Trophoblast cell (in vitro differentiated cells and primary cell): ENCODE measurements at regions not wholly inside any gene's neighbourhood (a gene's known extent, or its start where the extent isn't known, plus 50 kb on each side); places are given as distances from the start of the nearest gene placed in this dataset.

Experiments
- DNase-seq, 2 donors: peaks; one replicate each; pipeline ENCODE4 v3.0.0-alpha.2; 2016
- H2AFZ ChIP-seq: 2 replicates; pipeline ENCODE4 v1.6.1; 2013; ENCODE audit warnings: low read length, moderate library complexity, mild to moderate bottlenecking; ENCODE audit not compliant: insufficient read depth, poor library complexity
- H2AK5ac ChIP-seq: 2 replicates; pipeline ENCODE4 v1.6.1; 2013; ENCODE audit warnings: mild to moderate bottlenecking, low read length
- H2BK120ac ChIP-seq: 2 replicates; pipeline ENCODE4 v1.6.1; 2013; ENCODE audit warnings: low read length, mild to moderate bottlenecking, moderate library complexity; ENCODE audit not compliant: insufficient read depth, poor library complexity
- H2BK12ac ChIP-seq: 2 replicates; pipeline ENCODE4 v1.6.1; 2013; ENCODE audit warnings: mild to moderate bottlenecking, low read length, moderate library complexity
- H2BK5ac ChIP-seq: 2 replicates; pipeline ENCODE4 v1.6.1; 2013; ENCODE audit warnings: low read length, low read depth, moderate library complexity, mild to moderate bottlenecking; ENCODE audit not compliant: poor library complexity
- H3K14ac ChIP-seq: 2 replicates; pipeline ENCODE4 v1.6.1; 2013; ENCODE audit warnings: mild to moderate bottlenecking, low read length
- H3K18ac ChIP-seq: 2 replicates; pipeline ENCODE4 v1.6.1; 2013; ENCODE audit warnings: mild to moderate bottlenecking, low read length
- H3K23ac ChIP-seq: 2 replicates; pipeline ENCODE4 v1.6.1; 2013; ENCODE audit warnings: low read length
- H3K27ac ChIP-seq: 2 replicates; pipeline ENCODE4 v1.5.1; 2013; ENCODE audit warnings: low read depth, mild to moderate bottlenecking, inconsistent platforms, low read length, moderate library complexity
- H3K27me3 ChIP-seq: 2 replicates; pipeline ENCODE4 v1.6.1; 2013; ENCODE audit warnings: inconsistent platforms, mild to moderate bottlenecking, low read length, moderate library complexity; ENCODE audit not compliant: insufficient read depth
- H3K36me3 ChIP-seq, 2 experiments: 1 replicate in 1 of 2; 2 replicates in 1 of 2; pipeline ENCODE4 v1.6.1; 2013; ENCODE audit warnings: low read length in 2 of 2, mild to moderate bottlenecking in 2 of 2, moderate library complexity in 1 of 2; ENCODE audit not compliant: insufficient read depth in 2 of 2, control insufficient read depth in 1 of 2
- H3K4ac ChIP-seq: 2 replicates; pipeline ENCODE4 v1.6.1; 2013; ENCODE audit warnings: low read depth, mild to moderate bottlenecking, low read length, moderate library complexity
- H3K4me1 ChIP-seq, 2 experiments: 1 replicate in 1 of 2; 2 replicates in 1 of 2; pipeline ENCODE4 v1.6.1; 2013; ENCODE audit warnings: low read length in 2 of 2, mild to moderate bottlenecking in 2 of 2, moderate library complexity in 1 of 2; ENCODE audit not compliant: insufficient read depth in 2 of 2, control insufficient read depth in 1 of 2
- H3K4me2 ChIP-seq: 2 replicates; pipeline ENCODE4 v1.6.1; 2013; ENCODE audit warnings: inconsistent platforms, mild to moderate bottlenecking, low read length, moderate library complexity
- H3K4me3 ChIP-seq: 2 replicates; pipeline ENCODE4 v1.5.1; 2013; ENCODE audit warnings: mild to moderate bottlenecking, low read depth, low read length, inconsistent platforms
- H3K79me1 ChIP-seq: one replicate; pipeline ENCODE4 v1.6.1; 2013; ENCODE audit warnings: low read length
- H3K79me2 ChIP-seq: 2 replicates; pipeline ENCODE4 v1.6.1; 2013; ENCODE audit warnings: low read length, mild to moderate bottlenecking; ENCODE audit not compliant: control insufficient read depth, insufficient read depth, poor library complexity
- H3K9ac ChIP-seq: 2 replicates; pipeline ENCODE4 v1.6.1; 2013; ENCODE audit warnings: mild to moderate bottlenecking, low read length
- H3K9me3 ChIP-seq: 2 replicates; pipeline ENCODE4 v1.6.1; 2013; ENCODE audit warnings: low read depth, mild to moderate bottlenecking, control low read depth, inconsistent platforms, low read length; ENCODE audit not compliant: insufficient read depth
- H4K12ac ChIP-seq: 2 replicates; pipeline ENCODE4 v1.6.1; 2013; ENCODE audit warnings: low read depth, mild to moderate bottlenecking, low read length, moderate library complexity
- H4K8ac ChIP-seq: 2 replicates; pipeline ENCODE4 v1.6.1; 2013; ENCODE audit warnings: low read depth, mild to moderate bottlenecking, low read length, moderate library complexity
- H4K91ac ChIP-seq: one replicate; pipeline ENCODE4 v1.6.1; 2013; ENCODE audit warnings: low read depth, mild to moderate bottlenecking, low read length, moderate library complexity
- WGBS: extraction: QIAGEN DNeasy Blood & Tissue Kit; methylation state at CpG from one replicate; pipeline ENCODE4 v1.1.7; 2013; ENCODE audit warnings: missing lambda C conversion rate; ENCODE audit not compliant: insufficient read length, insufficient coverage; ENCODE audit errors: extremely low coverage; 5-methylcytosine and 5-hydroxymethylcytosine counted together

GRCh38 chr12:29863665-29864064 lies 79.9 kb upstream of the TMTC1 start:
- Histone ChIP-seq H3K4me1 (no peaks in the 10 kb centered on the region), H3K79me1 (no peaks in the 10 kb centered on the region), H2AFZ (no peak overlapping the region), H2BK5ac (no peak overlapping the region), H3K18ac (no peak overlapping the region), H3K4me2 (no peak overlapping the region), H3K9me3 (no peaks in the 10 kb centered on the region), H4K12ac (no peak overlapping the region), H2BK12ac (no peak overlapping the region), H3K4me3 (no peak overlapping the region), H3K27me3 (no peaks in the 10 kb centered on the region), H3K4ac (no peak overlapping the region), H3K79me2 (no peaks in the 10 kb centered on the region), H3K36me3 (no peaks in the 10 kb centered on the region), H4K91ac (no peak overlapping the region), H3K23ac (no peak overlapping the region), H2AK5ac (no peak overlapping the region), H4K8ac (no peak overlapping the region), H3K9ac (no peak overlapping the region), H2BK120ac (no peak overlapping the region), H3K27ac (no peak overlapping the region), H3K14ac (no peak overlapping the region)
- no CpG with 5 or more reads among the region's 1 CpG for WGBS
- DNase-seq: no peak

- no peak overlapping the region for H3K14ac ChIP-seq
- no peak for DNase-seq
Observed at GRCh38 chr12:29858270-29858786, 74.6 kb upstream of the TMTC1 start.

DNA sequence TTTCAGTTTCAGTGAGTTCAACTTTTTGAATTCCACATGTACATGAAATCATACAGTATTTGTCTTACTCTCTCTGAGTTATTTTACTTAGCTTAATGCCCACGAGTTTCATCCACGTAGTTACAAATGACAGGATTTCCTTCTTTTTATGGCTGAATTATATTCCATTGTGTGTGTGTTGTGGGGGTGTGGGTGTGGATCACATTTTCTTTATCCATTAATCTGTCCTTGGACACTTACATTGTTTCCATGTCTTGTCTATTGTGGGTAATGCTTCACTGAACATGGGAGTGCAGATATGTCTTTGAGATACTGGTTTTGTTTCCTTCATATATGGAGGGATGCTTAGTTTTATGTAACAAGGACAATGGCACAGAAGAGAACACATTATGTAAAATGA lies 63.5 kb upstream of the TMTC1 start:
- Histone ChIP-seq H2BK12ac (no peak overlapping the region), H3K9ac (no peak overlapping the region), H3K4ac (no peak overlapping the region), H2AK5ac (no peak overlapping the region), H3K14ac (no peak overlapping the region), H4K12ac (no peak overlapping the region), H3K18ac (no peak overlapping the region), H2BK5ac (no peak overlapping the region), H3K36me3 (no peaks in the 10 kb centered on the region), H3K79me2 (no peaks in the 10 kb centered on the region), H2AFZ (no peak overlapping the region), H4K8ac (no peak overlapping the region), H2BK120ac (no peak overlapping the region), H3K79me1 (no peaks in the 10 kb centered on the region), H3K9me3 (peaks cover 3% of the 10 kb centered on the region), H3K4me3 (no peak overlapping the region), H3K4me1 (no peaks in the 10 kb centered on the region), H3K27me3 (no peaks in the 10 kb centered on the region), H3K23ac (no peak overlapping the region), H4K91ac (no peak overlapping the region), H3K4me2 (no peak overlapping the region), H3K27ac (no peak overlapping the region)
- WGBS: no CpG with 5 or more reads among the region's 2 CpGs
- no peak for DNase-seq

More at GRCh38 chr12:29858270-29858786, 74.6 kb upstream of the TMTC1 start:
- H2AFZ ChIP-seq: no peak overlapping the region
- no peak overlapping the region for H3K23ac ChIP-seq
- no peak overlapping the region for H3K4ac ChIP-seq
- no peak overlapping the region for H2BK5ac ChIP-seq
- no CpG with 5 or more reads among the region's 2 CpGs for WGBS
- H3K18ac ChIP-seq: no peak overlapping the region
- H3K36me3 ChIP-seq: no peaks in the 10 kb centered on the region
- no peak overlapping the region for H3K9ac ChIP-seq
- H3K4me2 ChIP-seq: no peak overlapping the region
- H3K4me1 ChIP-seq: no peaks in the 10 kb centered on the region
- no peak overlapping the region for H2BK120ac ChIP-seq
- H4K8ac ChIP-seq: no peak overlapping the region
- H3K4me3 ChIP-seq: no peak overlapping the region
- no peak overlapping the region for H3K27ac ChIP-seq
- no peak overlapping the region for H4K12ac ChIP-seq
- no peak overlapping the region for H2BK12ac ChIP-seq
- H3K79me2 ChIP-seq: no peaks in the 10 kb centered on the region
- H3K79me1 ChIP-seq: no peaks in the 10 kb centered on the region
- no peak overlapping the region for H2AK5ac ChIP-seq
- H3K27me3 ChIP-seq: no peaks in the 10 kb centered on the region
- H3K9me3 ChIP-seq: no peaks in the 10 kb centered on the region
- no peak overlapping the region for H4K91ac ChIP-seq

DNA sequence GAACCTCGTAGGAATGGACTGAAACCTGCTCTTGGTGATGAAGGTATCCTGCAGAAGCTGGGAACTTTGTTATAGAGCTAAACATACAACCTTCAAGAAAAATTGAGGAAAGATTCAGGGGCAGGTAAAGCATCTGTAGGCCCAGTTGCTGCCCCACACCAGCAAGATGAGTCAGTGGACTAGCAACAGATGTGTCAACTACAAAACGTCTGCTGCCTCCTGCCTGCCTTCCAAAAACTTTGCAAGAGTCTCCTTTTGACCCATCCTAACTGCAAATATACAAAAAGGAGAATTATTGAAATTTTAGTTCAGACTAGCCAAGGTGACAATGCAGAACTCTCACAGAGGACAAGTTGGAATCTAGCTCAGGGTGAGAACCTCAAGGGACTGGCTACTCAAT lies 60.9 kb upstream of the TMTC1 start:
- H2BK12ac ChIP-seq: no peak overlapping the region
- H3K79me2 ChIP-seq: no peaks in the 10 kb centered on the region
- WGBS: no CpG with 5 or more reads among the region's 2 CpGs
- H2AK5ac ChIP-seq: no peak overlapping the region
- H3K18ac ChIP-seq: no peak overlapping the region
- H4K12ac ChIP-seq: no peak overlapping the region
- no peak for DNase-seq
- H3K4me2 ChIP-seq: no peak overlapping the region
- H3K27ac ChIP-seq: no peak overlapping the region
- no peaks in the 10 kb centered on the region for H3K36me3 ChIP-seq
- H3K9me3 ChIP-seq: peaks cover 6% of the 10 kb centered on the region
- no peak overlapping the region for H3K4ac ChIP-seq
- no peak overlapping the region for H4K91ac ChIP-seq
- no peak overlapping the region for H3K9ac ChIP-seq
- no peak overlapping the region for H4K8ac ChIP-seq
- H3K27me3 ChIP-seq: peaks cover 2% of the 10 kb centered on the region
- no peaks in the 10 kb centered on the region for H3K4me1 ChIP-seq
- H3K14ac ChIP-seq: no peak overlapping the region
- H3K79me1 ChIP-seq: no peaks in the 10 kb centered on the region
- no peak overlapping the region for H3K4me3 ChIP-seq
- no peak overlapping the region for H2AFZ ChIP-seq
- H2BK5ac ChIP-seq: no peak overlapping the region
- no peak overlapping the region for H2BK120ac ChIP-seq
- no peak overlapping the region for H3K23ac ChIP-seq
